ENCODE measurements at regions not wholly inside any gene's neighbourhood (a gene's known extent, or its start where the extent isn't known, plus 50 kb on each side); places are given as distances from the start of the nearest gene placed in this dataset.

DNA sequence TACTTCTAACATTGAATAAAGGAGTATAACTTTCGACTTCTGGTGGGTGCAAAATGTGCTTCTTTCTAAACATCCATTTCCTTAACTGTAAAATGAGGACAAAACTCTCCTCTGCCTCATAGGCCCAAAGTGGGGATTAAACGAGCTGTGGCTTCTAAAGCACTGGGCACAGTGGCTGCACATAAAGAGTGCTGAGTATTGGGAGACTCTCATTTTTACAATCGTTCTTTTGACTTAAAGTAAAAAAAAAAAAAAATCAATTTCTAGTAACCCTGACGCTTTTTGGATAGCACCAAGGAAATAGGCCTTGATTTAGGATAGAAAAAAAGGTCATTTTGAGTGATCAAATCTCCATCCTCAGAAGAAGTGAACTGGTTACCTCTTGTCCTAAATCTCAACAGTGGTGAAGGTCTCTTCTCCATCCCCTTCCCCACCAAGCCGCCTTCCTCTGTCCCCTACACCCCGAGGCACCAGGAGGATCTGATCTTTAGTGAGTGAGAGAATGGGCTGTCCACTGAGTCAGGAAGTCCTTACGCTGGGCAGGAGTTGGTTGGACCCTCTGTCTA, 161.6 kb downstream of the DDX1 start:
- H3K27me3 Mint-ChIP-seq (ENCODE audit: low read depth, poor library complexity): peaks cover 23% of the 10 kb centered on the region
- peaks cover 31% of the 10 kb centered on the region for H3K9me3 Mint-ChIP-seq
- H3K4me1 Mint-ChIP-seq: peaks cover 38% of the 10 kb centered on the region
- TF ChIP-seq, protein P1, sequence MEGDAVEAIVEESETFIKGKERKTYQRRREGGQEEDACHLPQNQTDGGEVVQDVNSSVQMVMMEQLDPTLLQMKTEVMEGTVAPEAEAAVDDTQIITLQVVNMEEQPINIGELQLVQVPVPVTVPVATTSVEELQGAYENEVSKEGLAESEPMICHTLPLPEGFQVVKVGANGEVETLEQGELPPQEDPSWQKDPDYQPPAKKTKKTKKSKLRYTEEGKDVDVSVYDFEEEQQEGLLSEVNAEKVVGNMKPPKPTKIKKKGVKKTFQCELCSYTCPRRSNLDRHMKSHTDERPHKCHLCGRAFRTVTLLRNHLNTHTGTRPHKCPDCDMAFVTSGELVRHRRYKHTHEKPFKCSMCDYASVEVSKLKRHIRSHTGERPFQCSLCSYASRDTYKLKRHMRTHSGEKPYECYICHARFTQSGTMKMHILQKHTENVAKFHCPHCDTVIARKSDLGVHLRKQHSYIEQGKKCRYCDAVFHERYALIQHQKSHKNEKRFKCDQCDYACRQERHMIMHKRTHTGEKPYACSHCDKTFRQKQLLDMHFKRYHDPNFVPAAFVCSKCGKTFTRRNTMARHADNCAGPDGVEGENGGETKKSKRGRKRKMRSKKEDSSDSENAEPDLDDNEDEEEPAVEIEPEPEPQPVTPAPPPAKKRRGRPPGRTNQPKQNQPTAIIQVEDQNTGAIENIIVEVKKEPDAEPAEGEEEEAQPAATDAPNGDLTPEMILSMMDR (IDR thresholded peaks at IDR 0.05): no peak
- H3K27ac Mint-ChIP-seq: no peak overlapping the region
- H3K4me3 Mint-ChIP-seq: no peak overlapping the region
- no peak for DNase-seq
- H3K36me3 Mint-ChIP-seq (ENCODE audit: low read depth): peaks cover 17% of the 10 kb centered on the region

DNA sequence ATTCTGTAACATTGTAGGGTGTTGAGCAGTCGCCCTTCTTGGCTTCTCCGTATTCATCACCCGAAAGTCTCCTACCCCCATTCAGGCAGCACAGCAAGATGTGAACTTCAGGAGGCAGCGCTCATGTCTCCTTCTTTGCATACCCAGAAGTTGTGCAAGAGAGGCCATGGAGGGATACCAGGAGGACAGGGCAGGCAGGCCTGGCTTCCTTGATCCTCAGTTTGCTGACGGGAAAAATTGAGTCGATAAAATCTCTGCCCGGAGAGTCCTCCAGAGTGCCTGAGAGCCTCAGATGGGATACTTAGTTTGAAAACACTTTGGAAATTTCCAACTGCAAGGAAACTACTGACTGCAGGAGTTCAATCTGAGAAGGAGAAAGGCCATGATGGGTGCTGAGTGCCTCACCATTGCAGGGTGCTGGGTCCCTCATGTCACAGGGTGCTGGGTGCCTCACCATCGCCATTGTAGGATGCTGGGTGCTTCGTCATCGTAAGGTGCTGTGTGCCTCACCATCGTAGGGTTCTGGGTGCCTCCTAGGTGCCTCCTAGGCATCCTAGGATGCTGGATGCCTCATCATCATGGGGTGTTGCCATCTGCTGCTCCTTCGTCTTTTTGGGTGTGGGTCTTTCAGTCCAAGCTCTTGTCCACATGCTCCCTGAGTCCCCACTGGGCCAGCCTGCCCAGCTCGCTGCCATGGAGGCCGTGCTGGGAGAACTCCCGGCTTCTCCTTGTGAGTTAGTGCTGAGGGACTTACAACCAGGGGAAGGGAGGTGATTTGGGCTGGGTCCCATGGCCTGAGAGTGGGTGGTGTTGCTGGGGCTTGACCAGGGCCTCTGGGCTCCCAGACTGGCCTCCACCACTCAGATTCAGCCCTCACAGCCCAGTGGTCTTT, 162.4 kb downstream of the DDX1 start:
- Mint-ChIP-seq H3K36me3 (ENCODE audit: low read depth) (peaks cover 24% of the 10 kb centered on the region), H3K4me1 (peaks cover 31% of the 10 kb centered on the region), H3K27me3 (ENCODE audit: low read depth, poor library complexity) (peaks cover 23% of the 10 kb centered on the region), H3K27ac (no peak overlapping the region), H3K4me3 (no peak overlapping the region), H3K9me3 (peaks cover 38% of the 10 kb centered on the region)
- DNase-seq: no peak
- TF ChIP-seq, protein P1 (IDR thresholded peaks at IDR 0.05): no peak

DNA sequence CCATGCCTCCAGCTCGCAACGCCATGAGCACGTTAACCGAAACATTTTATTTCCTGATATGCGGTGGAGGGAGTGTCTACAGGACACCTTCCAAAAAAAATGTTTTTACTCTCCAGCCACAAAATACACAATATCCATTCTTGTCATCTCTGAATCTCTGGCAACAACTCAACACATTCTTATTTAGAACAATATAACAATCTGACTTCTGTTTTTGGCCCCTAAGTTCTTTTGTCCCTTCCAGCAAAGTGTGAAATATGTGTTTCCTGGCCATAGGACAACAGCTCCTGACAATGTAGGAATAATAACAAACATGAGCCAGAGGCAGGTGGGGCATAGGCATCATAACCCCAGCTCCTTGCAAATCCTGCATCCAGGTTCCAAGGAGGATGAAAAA, 163.0 kb downstream of the DDX1 start:
- H3K4me1 Mint-ChIP-seq: peaks cover 24% of the 10 kb centered on the region
- H3K4me3 Mint-ChIP-seq: no peak overlapping the region
- peaks cover 24% of the 10 kb centered on the region for H3K36me3 Mint-ChIP-seq (ENCODE audit: low read depth)
- peaks cover 23% of the 10 kb centered on the region for H3K27me3 Mint-ChIP-seq (ENCODE audit: low read depth, poor library complexity)
- TF ChIP-seq, protein P1 (IDR thresholded peaks at IDR 0.05): no peak
- peaks cover 38% of the 10 kb centered on the region for H3K9me3 Mint-ChIP-seq
- DNase-seq: no peak
- no peak overlapping the region for H3K27ac Mint-ChIP-seq

DNA sequence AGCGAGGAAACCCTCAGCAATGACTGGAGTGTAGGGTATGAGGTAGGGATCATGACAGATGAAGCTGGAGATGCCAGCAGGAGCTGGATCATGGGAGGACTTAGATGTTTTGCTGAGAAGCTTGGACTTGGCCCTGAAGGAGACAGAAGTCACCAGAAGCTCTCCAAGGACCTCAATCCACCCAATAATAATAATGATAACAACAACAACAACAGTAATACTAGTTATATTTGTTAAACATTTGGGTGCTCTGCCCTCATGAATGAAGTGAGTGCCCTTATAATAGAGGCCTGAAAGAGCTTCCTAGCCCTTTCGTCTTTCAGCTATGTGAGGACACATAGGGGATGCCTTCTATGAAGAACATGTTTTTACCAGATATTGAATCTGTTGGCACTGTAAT, 163.9 kb downstream of the DDX1 start:
- DNase-seq: no peak
- Mint-ChIP-seq H3K27ac (no peak overlapping the region), H3K36me3 (ENCODE audit: low read depth) (peaks cover 24% of the 10 kb centered on the region), H3K9me3 (peaks cover 43% of the 10 kb centered on the region), H3K27me3 (ENCODE audit: low read depth, poor library complexity) (peaks cover 23% of the 10 kb centered on the region), H3K4me3 (no peak overlapping the region), H3K4me1 (peaks cover 17% of the 10 kb centered on the region)
- TF ChIP-seq, protein P1 (IDR thresholded peaks at IDR 0.05): no peak

DNA sequence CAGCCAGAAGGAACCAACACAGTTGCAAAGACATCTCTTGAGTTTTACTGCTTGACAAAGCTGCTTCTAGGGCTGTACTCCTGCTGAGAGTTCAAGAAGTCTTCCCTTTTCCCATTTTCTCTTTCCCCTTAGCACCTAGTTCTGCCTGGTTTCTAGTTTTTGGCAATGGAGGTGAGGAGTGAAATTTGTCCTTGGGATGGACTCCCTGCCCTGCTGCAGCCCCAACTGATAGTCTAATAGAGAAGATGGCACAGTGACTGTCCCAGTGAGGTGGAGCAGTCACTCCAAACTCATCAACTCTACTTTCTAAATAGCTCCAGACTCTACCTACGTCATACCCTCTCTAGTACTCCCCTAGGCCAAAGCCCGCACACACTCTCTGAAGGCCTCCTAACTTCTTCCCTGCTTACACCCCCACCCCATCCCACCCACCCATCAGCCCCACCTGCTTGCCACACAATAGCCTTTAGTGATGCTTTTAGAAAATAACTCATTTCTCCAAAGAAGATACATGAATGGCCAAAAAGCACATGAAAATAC, 164.4 kb downstream of the DDX1 start:
- H3K27ac Mint-ChIP-seq: no peak overlapping the region
- H3K4me1 Mint-ChIP-seq: peaks cover 17% of the 10 kb centered on the region
- TF ChIP-seq, protein P1 (IDR thresholded peaks at IDR 0.05): no peak
- peaks cover 24% of the 10 kb centered on the region for H3K36me3 Mint-ChIP-seq (ENCODE audit: low read depth)
- peaks cover 48% of the 10 kb centered on the region for H3K9me3 Mint-ChIP-seq
- H3K4me3 Mint-ChIP-seq: no peak overlapping the region
- peaks cover 23% of the 10 kb centered on the region for H3K27me3 Mint-ChIP-seq (ENCODE audit: low read depth, poor library complexity)
- DNase-seq: no peak
